Endothelial cell (in vitro differentiated cells): ENCODE measurements at regions not wholly inside any gene's neighbourhood (a gene's known extent, or its start where the extent isn't known, plus 50 kb on each side); places are given as distances from the start of the nearest gene placed in this dataset.

Source experiments
- DNase-seq: peaks from one replicate; pipeline ENCODE4 v3.0.0; 2021; ENCODE audit warnings: low spot score
- H3K27ac Mint-ChIP-seq: one replicate; pipeline ENCODE4 v1.8.0; 2021; ENCODE audit warnings: mixed read lengths, inconsistent platforms; ENCODE audit not compliant: unreplicated experiment
- H3K27me3 Mint-ChIP-seq: one replicate; pipeline ENCODE4 v1.8.0; 2021; ENCODE audit warnings: mild to moderate bottlenecking, moderate library complexity, mixed read lengths, inconsistent platforms; ENCODE audit not compliant: unreplicated experiment
- H3K36me3 Mint-ChIP-seq: one replicate; pipeline ENCODE4 v1.8.0; 2021; ENCODE audit warnings: mild to moderate bottlenecking, low read depth, mixed read lengths, inconsistent platforms; ENCODE audit not compliant: unreplicated experiment
- H3K4me1 Mint-ChIP-seq: one replicate; pipeline ENCODE4 v1.8.0; 2021; ENCODE audit warnings: mild to moderate bottlenecking, mixed read lengths, inconsistent platforms; ENCODE audit not compliant: unreplicated experiment
- H3K4me3 Mint-ChIP-seq: one replicate; pipeline ENCODE4 v1.8.0; 2021; ENCODE audit warnings: mild to moderate bottlenecking, mixed read lengths, inconsistent platforms; ENCODE audit not compliant: unreplicated experiment
- H3K9me3 Mint-ChIP-seq: one replicate; pipeline ENCODE4 v1.8.0; 2021; ENCODE audit warnings: mixed read lengths, inconsistent platforms; ENCODE audit not compliant: unreplicated experiment
- CTCF ChIP-seq: fragments of 200-600 bp; sonication (generic); IDR thresholded peaks from one replicate; pipeline ENCODE4 v1.5.0; 2021; ENCODE audit warnings: antibody characterized with exemption; ENCODE audit not compliant: unreplicated experiment

GRCh38 chr12:89889062-89889461 is 180.4 kb upstream of the ATP2B1 start:
- no peak for TF ChIP-seq CTCF
- no peak for DNase-seq
- Mint-ChIP-seq H3K9me3 (no peaks in the 10 kb centered on the region), H3K27me3 (no peaks in the 10 kb centered on the region), H3K4me3 (no peak overlapping the region), H3K27ac (no peak overlapping the region), H3K36me3 (no peaks in the 10 kb centered on the region), H3K4me1 (no peaks in the 10 kb centered on the region)

GRCh38 chr12:89884952-89885351 is 176.3 kb upstream of the ATP2B1 start:
- no peak for TF ChIP-seq CTCF
- no peaks in the 10 kb centered on the region for H3K36me3 Mint-ChIP-seq
- no peak overlapping the region for H3K4me3 Mint-ChIP-seq
- H3K27ac Mint-ChIP-seq = no peak overlapping the region
- no peaks in the 10 kb centered on the region for H3K4me1 Mint-ChIP-seq
- DNase-seq = no peak
- H3K27me3 Mint-ChIP-seq = no peaks in the 10 kb centered on the region
- no peaks in the 10 kb centered on the region for H3K9me3 Mint-ChIP-seq

GRCh38 chr12:89884416-89884898 is 175.8 kb upstream of the ATP2B1 start:
- Mint-ChIP-seq H3K27ac (no peak overlapping the region), H3K4me1 (no peaks in the 10 kb centered on the region), H3K4me3 (no peak overlapping the region), H3K36me3 (no peaks in the 10 kb centered on the region), H3K9me3 (no peaks in the 10 kb centered on the region), H3K27me3 (no peaks in the 10 kb centered on the region)
- TF ChIP-seq CTCF = no peak
- no peak for DNase-seq

GRCh38 chr12:89883630-89884389 is 175.2 kb upstream of the ATP2B1 start:
- H3K4me3 Mint-ChIP-seq = no peak overlapping the region
- no peaks in the 10 kb centered on the region for H3K9me3 Mint-ChIP-seq
- H3K27me3 Mint-ChIP-seq = no peaks in the 10 kb centered on the region
- no peak for DNase-seq
- H3K36me3 Mint-ChIP-seq = no peaks in the 10 kb centered on the region
- no peak for TF ChIP-seq CTCF
- no peak overlapping the region for H3K27ac Mint-ChIP-seq
- no peaks in the 10 kb centered on the region for H3K4me1 Mint-ChIP-seq

GRCh38 chr12:89882792-89883191 is 174.2 kb upstream of the ATP2B1 start:
- H3K27ac Mint-ChIP-seq = no peak overlapping the region
- no peak for DNase-seq
- H3K4me3 Mint-ChIP-seq = no peak overlapping the region
- no peak for TF ChIP-seq CTCF
- no peaks in the 10 kb centered on the region for H3K4me1 Mint-ChIP-seq
- H3K9me3 Mint-ChIP-seq = no peaks in the 10 kb centered on the region
- H3K27me3 Mint-ChIP-seq = no peaks in the 10 kb centered on the region
- H3K36me3 Mint-ChIP-seq = no peaks in the 10 kb centered on the region
